ENCODE measurements at regions not wholly inside any gene's neighbourhood (a gene's known extent, or its start where the extent isn't known, plus 50 kb on each side); places are given as distances from the start of the nearest gene placed in this dataset.

DNA sequence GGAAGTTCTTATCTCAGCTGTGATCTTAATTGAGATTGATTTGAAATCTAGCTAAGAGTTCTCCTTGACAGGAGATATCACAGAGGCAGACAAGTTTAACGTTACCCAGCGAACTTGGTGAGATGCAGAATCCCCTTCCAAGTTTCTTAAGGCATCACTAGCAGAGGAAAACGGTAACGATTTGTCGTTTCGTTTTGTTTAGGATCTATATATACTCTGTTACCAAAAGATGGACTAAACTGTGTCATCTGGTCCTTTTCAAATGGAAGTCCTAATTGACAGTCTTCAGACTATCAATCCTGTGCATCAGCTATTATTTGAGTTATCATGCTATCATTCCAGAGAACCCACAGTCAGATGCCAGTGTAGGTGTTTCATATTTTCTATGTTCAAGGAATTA is 316.7 kb upstream of the SORCS1 start:
- Histone ChIP-seq H3K9me3 (ENCODE audit: low read depth) (no peaks in the 10 kb centered on the region), H3K27ac (no peak overlapping the region), H3K4me1 (ENCODE audit: insufficient read depth) (no peaks in the 10 kb centered on the region), H2AFZ (no peak overlapping the region), H3K4me3 (no peak overlapping the region), H3K36me3 (replicated peaks; ENCODE audit: insufficient read depth, low read depth) (no peaks in the 10 kb centered on the region), H4K20me1 (ENCODE audit: insufficient read depth, poor library complexity, severe bottlenecking) (no peaks in the 10 kb centered on the region), H3K9me2 (replicated peaks; ENCODE audit: insufficient read depth) (no peaks in the 10 kb centered on the region), H3K79me2 (no peaks in the 10 kb centered on the region), H3K27me3 (no peaks in the 10 kb centered on the region), H3K4me2 (no peak overlapping the region)
- 67% methylated on average over 6 of the region's 6 CpGs for WGBS (ENCODE audit: low lambda C conversion rate, missing lambda C conversion rate)
- TF ChIP-seq EZH2phosphoT487 (IDR thresholded peaks at IDR 0.05; ENCODE audit: low read depth, severe bottlenecking, unreplicated experiment) (no peak), EZH2 (IDR thresholded peaks at IDR 0.05; ENCODE audit: borderline replicate concordance) (no peak)
- TF ChIP-seq, protein P1, sequence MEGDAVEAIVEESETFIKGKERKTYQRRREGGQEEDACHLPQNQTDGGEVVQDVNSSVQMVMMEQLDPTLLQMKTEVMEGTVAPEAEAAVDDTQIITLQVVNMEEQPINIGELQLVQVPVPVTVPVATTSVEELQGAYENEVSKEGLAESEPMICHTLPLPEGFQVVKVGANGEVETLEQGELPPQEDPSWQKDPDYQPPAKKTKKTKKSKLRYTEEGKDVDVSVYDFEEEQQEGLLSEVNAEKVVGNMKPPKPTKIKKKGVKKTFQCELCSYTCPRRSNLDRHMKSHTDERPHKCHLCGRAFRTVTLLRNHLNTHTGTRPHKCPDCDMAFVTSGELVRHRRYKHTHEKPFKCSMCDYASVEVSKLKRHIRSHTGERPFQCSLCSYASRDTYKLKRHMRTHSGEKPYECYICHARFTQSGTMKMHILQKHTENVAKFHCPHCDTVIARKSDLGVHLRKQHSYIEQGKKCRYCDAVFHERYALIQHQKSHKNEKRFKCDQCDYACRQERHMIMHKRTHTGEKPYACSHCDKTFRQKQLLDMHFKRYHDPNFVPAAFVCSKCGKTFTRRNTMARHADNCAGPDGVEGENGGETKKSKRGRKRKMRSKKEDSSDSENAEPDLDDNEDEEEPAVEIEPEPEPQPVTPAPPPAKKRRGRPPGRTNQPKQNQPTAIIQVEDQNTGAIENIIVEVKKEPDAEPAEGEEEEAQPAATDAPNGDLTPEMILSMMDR (IDR thresholded peaks at IDR 0.05; ENCODE audit: poor library complexity), result no peak
- DNase-seq (ENCODE audit: low spot score), result no peak

DNA sequence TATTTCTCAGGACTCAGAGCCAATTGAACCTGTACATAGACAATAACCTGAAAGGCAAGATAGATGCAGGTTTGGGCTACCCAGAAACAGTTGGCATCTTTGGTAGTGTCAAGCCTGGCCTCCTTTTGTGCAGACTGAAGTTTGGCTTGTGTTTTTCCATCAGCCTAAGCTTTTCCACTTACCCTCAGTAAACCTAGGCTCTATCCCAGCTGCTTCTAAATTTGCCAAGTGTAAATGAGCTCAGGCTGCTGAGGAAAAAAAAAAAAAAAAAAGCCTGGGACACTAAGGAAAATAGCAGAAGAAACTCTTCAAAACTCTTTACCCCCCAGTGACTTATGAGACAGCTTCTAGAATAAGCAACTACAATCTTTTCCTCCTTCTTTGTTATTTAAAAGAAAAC is 316.3 kb upstream of the SORCS1 start:
- no peak overlapping the region for H2AFZ ChIP-seq
- no peaks in the 10 kb centered on the region for H4K20me1 ChIP-seq (ENCODE audit: insufficient read depth, poor library complexity, severe bottlenecking)
- no peaks in the 10 kb centered on the region for H3K79me2 ChIP-seq
- no peak overlapping the region for H3K27ac ChIP-seq
- no peaks in the 10 kb centered on the region for H3K9me2 ChIP-seq (replicated peaks; ENCODE audit: insufficient read depth)
- no peak overlapping the region for H3K4me2 ChIP-seq
- no peak for DNase-seq (ENCODE audit: low spot score)
- H3K4me1 ChIP-seq (ENCODE audit: insufficient read depth), result no peaks in the 10 kb centered on the region
- H3K36me3 ChIP-seq (replicated peaks; ENCODE audit: insufficient read depth, low read depth), result no peaks in the 10 kb centered on the region
- no peaks in the 10 kb centered on the region for H3K9me3 ChIP-seq (ENCODE audit: low read depth)
- no peak for TF ChIP-seq EZH2phosphoT487 (IDR thresholded peaks at IDR 0.05; ENCODE audit: low read depth, severe bottlenecking, unreplicated experiment)
- TF ChIP-seq, protein P1 (IDR thresholded peaks at IDR 0.05; ENCODE audit: poor library complexity), result no peak
- no peak for TF ChIP-seq EZH2 (IDR thresholded peaks at IDR 0.05; ENCODE audit: borderline replicate concordance)
- no peak overlapping the region for H3K4me3 ChIP-seq
- no peaks in the 10 kb centered on the region for H3K27me3 ChIP-seq

DNA sequence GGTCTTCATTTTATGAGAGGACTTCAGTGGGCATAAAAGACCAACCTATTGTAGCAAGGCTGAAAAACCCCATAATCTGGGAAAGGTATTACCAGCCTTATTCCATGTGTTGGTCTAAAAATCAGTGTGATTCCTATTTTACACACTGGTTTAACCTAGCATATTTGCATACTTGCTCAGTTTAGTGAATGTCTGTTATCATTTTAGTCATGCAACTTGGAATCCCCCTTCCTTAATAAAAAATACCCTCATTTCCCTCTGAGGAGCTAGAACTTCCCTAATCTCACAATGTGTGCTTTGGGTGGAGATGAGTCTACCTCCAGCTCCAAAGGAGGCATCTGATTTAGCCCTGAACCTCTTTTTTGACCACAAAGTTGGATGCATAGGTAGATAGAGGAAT is 312.8 kb upstream of the SORCS1 start:
- H3K4me2 ChIP-seq, result no peak overlapping the region
- H3K4me1 ChIP-seq (ENCODE audit: insufficient read depth), result no peaks in the 10 kb centered on the region
- H4K20me1 ChIP-seq (ENCODE audit: insufficient read depth, poor library complexity, severe bottlenecking), result no peaks in the 10 kb centered on the region
- H2AFZ ChIP-seq, result no peak overlapping the region
- H3K9me2 ChIP-seq (replicated peaks; ENCODE audit: insufficient read depth), result no peaks in the 10 kb centered on the region
- H3K27me3 ChIP-seq, result no peaks in the 10 kb centered on the region
- H3K79me2 ChIP-seq, result no peaks in the 10 kb centered on the region
- no peaks in the 10 kb centered on the region for H3K36me3 ChIP-seq (replicated peaks; ENCODE audit: insufficient read depth, low read depth)
- H3K27ac ChIP-seq, result no peak overlapping the region
- TF ChIP-seq EZH2 (IDR thresholded peaks at IDR 0.05; ENCODE audit: borderline replicate concordance) (no peak), EZH2phosphoT487 (IDR thresholded peaks at IDR 0.05; ENCODE audit: low read depth, severe bottlenecking, unreplicated experiment) (no peak)
- TF ChIP-seq, protein P1 (IDR thresholded peaks at IDR 0.05; ENCODE audit: poor library complexity), result no peak
- H3K9me3 ChIP-seq (ENCODE audit: low read depth), result no peaks in the 10 kb centered on the region
- H3K4me3 ChIP-seq, result no peak overlapping the region
- no peak for DNase-seq (ENCODE audit: low spot score)

DNA sequence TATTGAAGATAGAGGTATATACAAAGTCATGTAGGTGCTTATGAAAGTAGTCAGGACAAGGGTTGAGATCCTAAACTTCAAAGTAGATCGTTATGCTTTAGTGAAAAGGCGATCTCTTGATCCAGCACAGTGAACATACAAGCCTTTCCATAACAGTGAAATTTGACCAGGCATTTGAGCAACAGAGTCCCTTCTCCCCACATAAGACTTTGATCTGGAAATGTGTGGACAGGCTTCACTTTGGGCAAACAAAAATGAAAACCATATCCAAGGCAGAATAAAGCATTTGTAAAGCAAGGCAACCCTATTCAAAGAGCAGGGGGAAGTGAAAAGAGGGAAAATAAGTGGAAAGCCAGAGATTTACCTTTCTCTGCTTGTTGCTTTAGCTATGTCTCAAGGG is 311.9 kb upstream of the SORCS1 start:
- Histone ChIP-seq H3K27ac (no peak overlapping the region), H3K4me3 (no peak overlapping the region), H3K36me3 (replicated peaks; ENCODE audit: insufficient read depth, low read depth) (no peaks in the 10 kb centered on the region), H3K4me2 (no peak overlapping the region), H3K4me1 (ENCODE audit: insufficient read depth) (no peaks in the 10 kb centered on the region), H3K9me2 (replicated peaks; ENCODE audit: insufficient read depth) (no peaks in the 10 kb centered on the region), H4K20me1 (ENCODE audit: insufficient read depth, poor library complexity, severe bottlenecking) (no peaks in the 10 kb centered on the region), H3K79me2 (no peaks in the 10 kb centered on the region), H3K27me3 (no peaks in the 10 kb centered on the region), H3K9me3 (ENCODE audit: low read depth) (no peaks in the 10 kb centered on the region), H2AFZ (no peak overlapping the region)
- TF ChIP-seq EZH2 (IDR thresholded peaks at IDR 0.05; ENCODE audit: borderline replicate concordance) (no peak), EZH2phosphoT487 (IDR thresholded peaks at IDR 0.05; ENCODE audit: low read depth, severe bottlenecking, unreplicated experiment) (no peak)
- TF ChIP-seq, protein P1 (IDR thresholded peaks at IDR 0.05; ENCODE audit: poor library complexity), result no peak
- 48% methylated on average over 2 of the region's 2 CpGs for WGBS (ENCODE audit: low lambda C conversion rate, missing lambda C conversion rate)
- DNase-seq (ENCODE audit: low spot score), result no peak
